GM21360 (cell line): ENCODE measurements at regions not wholly inside any gene's neighbourhood (a gene's known extent, or its start where the extent isn't known, plus 50 kb on each side); places are given as distances from the start of the nearest gene placed in this dataset.

Experiments
- ATAC-seq: cut with Tn5 transposase; IDR thresholded peaks from one replicate; pipeline ENCODE4 v1.9.1; 2021; ENCODE audit warnings: mild to moderate bottlenecking, moderate library complexity; ENCODE audit not compliant: unreplicated experiment

DNA sequence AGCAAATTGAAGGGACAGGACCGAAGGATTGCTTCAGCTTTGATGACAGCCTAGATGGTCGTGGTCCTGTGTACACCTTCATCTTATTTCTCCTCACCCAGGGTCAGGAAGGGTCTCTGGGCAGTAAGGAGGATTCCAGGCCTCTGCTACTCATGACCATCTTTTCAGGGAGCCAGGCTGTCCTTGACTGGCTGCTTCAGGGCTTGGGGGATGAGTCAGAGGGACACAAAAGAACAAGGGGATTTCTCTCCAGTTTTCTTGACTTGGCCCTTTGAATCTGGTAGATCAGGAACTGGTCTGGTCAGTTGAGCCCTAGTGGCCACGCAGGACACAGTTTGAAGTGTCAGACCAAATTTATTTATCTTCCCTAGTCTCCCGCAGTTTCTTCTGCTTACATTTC lies 402.1 kb upstream of the CHD6 start:
- no peak for ATAC-seq

DNA sequence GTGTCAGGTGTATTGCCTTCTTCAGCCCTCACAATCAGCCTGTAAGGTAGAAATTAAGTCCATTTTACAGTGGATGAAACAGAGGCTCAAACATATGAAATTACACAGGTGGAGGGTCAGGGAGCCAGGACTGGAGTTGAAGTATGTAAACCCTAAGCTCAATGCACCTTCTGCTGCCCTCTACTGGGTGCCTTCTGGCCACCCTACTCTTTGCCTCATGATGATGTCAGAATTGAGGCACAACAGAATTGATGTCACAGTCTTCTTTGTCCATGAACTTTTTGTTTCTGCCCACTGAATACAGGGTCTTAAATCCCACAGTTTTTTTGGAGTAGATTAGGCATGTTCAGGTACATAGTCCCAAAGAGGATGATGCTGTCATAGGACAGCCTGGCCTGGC lies 400.8 kb upstream of the CHD6 start:
- no peak for ATAC-seq

GRCh38 chr20:42010090-42010489 lies 391.9 kb upstream of the CHD6 start:
- ATAC-seq: no peak

DNA sequence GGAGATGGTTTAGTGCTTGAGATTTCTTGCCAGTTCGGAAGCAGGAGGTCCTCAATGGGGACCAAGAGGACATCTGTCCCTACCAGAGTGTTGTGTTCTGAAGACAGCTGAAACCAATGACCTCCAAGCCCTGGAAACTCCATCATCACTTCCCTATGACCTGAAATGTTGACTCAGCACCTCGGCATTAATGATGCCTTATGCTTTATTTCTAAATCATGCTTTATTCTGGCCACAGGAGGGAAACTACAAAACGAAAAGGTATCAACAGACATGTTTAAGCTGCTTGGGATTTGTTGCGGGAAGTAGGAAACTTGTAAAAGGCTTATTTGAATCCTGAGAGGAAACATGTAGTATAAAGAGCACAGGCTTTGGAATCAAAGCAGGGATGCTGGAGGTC lies 389.1 kb upstream of the CHD6 start:
- no peak for ATAC-seq

GRCh38 chr20:42005211-42005610 lies 387.0 kb upstream of the CHD6 start:
- no peak for ATAC-seq

DNA sequence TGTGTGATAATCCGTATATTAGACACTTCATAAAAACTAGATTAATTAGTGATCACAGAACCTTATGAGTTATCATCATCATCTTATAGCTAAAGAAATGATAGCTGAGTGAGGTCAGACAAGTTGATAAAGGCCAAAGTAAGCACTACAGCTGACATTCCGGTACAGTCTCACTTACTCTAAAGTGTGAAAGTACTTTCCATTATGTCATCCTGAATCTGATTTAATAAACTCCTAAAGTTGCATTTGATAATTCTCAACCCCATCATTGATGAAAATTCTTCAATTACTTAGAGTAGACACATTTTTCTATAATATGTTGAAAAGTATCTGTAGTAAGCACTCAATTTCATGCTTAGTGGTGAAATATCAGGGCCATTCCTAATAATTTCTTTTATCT lies 385.2 kb upstream of the CHD6 start:
- ATAC-seq: no peak

DNA sequence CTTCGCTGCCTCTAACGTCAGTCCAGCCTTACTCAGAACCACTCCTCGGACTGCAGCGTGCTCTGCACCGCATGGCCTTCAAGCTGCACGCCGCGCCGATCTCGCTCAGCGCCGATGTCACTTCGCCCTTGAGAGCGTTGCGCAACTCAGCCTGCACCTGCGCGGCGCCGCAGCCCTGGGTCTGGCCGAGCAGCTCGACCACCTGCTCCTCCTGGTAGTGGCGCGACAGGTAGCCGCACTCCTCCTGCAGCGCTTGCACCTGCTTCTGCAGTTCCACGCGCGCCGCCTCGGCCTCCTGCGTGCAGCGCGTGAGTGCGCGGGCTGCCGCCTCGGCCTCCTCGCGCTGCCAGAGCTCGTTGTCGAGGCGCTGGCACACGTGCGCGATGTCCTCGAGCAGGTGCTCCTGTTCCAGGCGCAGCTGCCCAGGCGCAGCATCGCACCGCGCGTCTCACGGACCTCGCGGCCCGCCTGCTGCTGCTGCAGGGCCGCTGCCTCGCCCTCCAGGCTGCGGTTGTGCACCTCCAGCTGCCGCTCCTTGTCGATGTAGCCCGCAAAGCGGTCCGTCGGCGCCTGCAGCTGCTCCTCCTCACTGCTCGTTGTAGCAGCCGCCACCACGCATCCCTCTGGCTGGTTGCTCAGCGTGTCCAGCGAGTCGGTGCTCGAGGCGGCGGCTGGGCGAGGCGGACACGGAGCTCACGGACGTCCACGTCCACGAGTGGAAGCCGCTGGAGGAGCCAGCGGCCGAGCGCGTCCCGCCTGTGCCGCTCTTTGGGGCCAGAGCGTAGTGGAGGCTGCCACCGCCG lies 380.6 kb upstream of the CHD6 start:
- ATAC-seq: no peak

GRCh38 chr20:41996951-41997350 lies 378.8 kb upstream of the CHD6 start:
- ATAC-seq: no peak

DNA sequence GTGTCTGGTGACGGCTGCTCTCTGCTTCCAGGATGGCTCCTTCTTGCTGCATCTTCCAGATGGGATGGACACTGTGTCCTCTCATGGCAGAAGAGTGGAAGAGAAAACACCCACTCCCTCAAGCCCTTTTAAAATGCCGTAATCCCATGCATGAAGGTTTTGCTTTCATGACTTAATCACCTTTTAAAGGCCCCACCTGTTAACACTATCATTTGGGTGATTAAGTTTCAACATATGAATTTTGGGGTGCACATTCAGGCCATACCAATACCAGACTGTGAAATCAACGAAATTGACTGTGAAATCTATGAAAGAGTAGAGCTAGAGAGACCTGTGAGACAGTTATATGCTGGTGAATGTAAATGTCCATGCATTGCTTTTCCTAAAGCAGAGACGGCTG lies 374.3 kb upstream of the CHD6 start:
- no peak for ATAC-seq

- ATAC-seq: no peak
These were observed 373.2 kb upstream of the CHD6 start for GRCh38 chr20:41991412-41991811.

GRCh38 chr20:41989935-41990635 lies 371.9 kb upstream of the CHD6 start:
- ATAC-seq: no peak

DNA sequence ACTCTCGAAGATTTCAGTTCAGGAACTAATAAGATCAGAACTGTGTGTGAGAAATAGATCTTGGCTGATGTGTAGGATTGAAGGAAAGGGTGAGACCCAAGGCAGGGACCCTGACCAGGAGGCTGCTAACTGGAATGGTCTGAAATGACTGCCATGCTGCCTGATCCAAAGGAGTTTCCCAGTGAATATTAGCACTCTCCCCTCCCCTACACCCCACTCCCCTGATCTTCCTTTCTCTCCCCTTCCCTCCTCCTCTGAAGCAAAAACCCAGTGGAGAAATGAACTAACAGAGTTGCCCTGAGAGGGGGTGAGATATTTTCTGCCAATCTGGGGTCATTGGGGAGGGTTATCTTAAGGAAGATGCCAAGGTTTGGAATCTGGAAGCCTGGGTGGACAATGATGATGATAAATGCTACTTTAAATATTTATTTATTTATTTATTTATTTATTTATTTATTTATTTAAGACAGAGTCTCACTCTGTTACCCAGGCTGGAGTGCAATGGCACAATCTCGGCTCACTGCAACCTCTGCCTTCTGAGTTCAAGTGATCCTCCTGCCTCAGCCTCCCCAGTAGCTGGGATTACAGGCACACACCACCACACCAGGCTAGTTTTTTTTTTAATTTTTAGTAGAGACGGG lies 371.0 kb upstream of the CHD6 start:
- ATAC-seq: no peak

GRCh38 chr20:41984031-41984430 lies 365.9 kb upstream of the CHD6 start:
- peak; percentile 88 for ATAC-seq

DNA sequence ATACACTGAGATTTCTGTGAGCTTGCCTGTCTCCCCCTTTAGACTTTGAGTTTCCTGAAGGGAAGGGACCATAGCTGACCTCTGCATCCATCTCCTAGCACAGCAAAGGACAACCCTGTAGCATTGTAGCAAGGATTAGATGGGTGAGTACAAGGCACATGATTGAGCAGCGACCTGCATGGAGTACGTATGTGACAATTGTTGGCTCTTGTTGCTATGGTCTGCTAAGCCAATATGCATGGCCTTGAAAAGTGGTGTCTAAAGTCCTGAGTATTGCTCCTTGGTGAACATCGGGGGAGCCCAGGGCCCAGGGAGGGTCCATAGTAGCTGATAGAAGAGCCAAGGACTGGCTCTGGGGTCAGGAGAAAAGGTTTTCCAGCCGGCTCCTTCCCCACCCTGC lies 365.0 kb upstream of the CHD6 start:
- no peak for ATAC-seq

DNA sequence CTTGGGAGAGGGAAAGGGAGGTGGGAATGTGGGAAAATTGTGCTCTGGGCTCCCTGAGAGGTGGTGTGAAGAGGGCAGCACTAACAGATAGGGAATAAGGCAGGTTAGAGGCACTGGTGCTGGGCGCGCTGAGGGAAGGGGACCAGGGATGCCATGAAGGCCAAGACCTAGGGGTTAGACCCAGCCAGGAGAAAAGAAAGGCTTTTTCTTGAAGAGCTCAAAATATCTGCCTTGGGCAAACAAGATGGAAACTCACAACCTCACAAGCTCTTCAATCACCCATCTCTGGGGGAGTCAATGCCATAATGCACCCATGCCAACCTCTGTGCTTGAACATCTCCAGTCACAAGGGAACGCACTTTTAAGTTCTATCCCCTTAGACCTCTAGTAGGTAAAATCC lies 363.6 kb upstream of the CHD6 start:
- no peak for ATAC-seq

- no peak for ATAC-seq
These were observed 360.7 kb upstream of the CHD6 start for GRCh38 chr20:41978875-41979274.

DNA sequence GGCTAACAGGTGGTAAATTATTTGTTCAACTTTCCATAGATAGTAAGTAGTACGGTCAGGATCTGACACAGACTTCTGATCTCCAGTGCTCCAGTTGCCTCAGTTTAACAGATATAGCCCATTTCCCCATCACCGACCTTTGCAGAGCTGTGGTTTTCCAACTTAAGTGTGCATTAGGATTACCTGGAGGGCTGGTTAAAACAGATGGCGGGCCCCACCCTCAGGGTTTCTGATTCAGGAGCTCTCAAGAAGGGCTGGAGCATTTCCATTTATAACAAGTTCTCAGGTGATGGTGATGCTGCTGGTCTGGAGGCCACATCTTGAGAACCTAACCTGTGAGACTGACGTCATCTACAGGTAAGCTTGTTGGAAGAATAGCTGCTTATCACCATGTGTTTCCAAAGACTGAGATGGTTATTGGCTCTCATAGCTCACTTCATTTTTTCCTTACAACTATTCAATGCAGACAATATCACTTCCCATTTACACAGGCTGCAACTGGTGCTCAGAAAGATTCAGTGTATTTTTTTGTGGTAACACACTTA lies 360.1 kb upstream of the CHD6 start:
- no peak for ATAC-seq

GRCh38 chr20:41969656-41970055 lies 351.5 kb upstream of the CHD6 start:
- ATAC-seq: no peak

DNA sequence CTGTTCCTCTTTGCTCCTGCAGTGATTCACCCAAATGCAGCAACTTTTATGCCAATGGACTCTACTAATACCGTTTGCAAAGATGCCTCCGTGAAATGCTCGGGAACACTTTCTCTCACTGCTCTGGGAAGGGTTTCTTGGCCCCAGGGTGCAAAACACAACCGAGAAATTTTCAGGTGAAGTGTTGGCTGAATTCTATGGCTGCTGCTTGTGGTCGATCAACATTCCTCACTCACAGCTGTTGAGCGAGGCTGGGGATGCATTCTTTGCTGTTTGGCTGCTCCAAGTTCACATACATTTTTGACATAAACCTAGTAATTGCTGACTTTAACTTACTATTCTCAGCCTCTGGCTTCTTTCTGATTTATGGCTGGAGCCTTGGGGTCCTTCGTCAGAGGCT lies 342.0 kb upstream of the CHD6 start:
- no peak for ATAC-seq

DNA sequence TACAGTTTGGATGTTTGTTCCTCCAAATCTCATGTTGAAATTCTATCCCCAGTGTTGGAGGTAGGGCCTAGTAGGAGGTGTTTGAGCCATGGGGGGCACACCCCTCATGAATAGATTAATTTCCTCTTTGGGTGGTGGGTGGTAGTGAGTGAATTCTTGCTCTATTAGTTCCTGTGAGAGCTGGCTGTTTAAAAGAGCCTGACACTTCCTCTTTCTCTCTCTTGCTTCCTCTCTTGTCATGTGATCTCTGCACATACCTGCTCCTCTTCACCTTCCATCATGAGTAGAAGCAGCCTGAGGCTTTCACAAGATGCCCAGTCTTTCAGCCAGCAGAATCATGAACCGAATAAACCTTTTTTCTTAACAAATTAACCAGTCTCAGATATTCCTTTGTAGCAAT lies 340.2 kb upstream of the CHD6 start:
- no peak for ATAC-seq

GRCh38 chr20:41956338-41957074 lies 338.3 kb upstream of the CHD6 start:
- ATAC-seq: no peak
